ENCODE measurements at regions not wholly inside any gene's neighbourhood (a gene's known extent, or its start where the extent isn't known, plus 50 kb on each side); places are given as distances from the start of the nearest gene placed in this dataset.

- intact Hi-C loops (cut with micrococcal nuclease): no loop called here
Measured at GRCh38 chr13:59103004-59103768, 1060.5 kb downstream of the DIAPH3 start.

- intact Hi-C loops (cut with micrococcal nuclease): no loop called here
Measured at GRCh38 chr13:59111751-59112171, 1052.0 kb downstream of the DIAPH3 start.

- intact Hi-C loops (cut with micrococcal nuclease): no loop called here
Measured at GRCh38 chr13:59112221-59112718, 1051.5 kb downstream of the DIAPH3 start.

- intact Hi-C loops (cut with micrococcal nuclease): no loop called here
Measured at GRCh38 chr13:59119475-59119874, 1044.3 kb downstream of the DIAPH3 start.

- intact Hi-C loops (cut with micrococcal nuclease): no loop called here
Measured at GRCh38 chr13:59120297-59120843, 1043.4 kb downstream of the DIAPH3 start.

- intact Hi-C loops (cut with micrococcal nuclease): no loop called here
Measured at GRCh38 chr13:59121507-59121906, 1042.2 kb downstream of the DIAPH3 start.

- intact Hi-C loops (cut with micrococcal nuclease): no loop called here
Measured at GRCh38 chr13:59126474-59126873, 1037.3 kb downstream of the DIAPH3 start.

- intact Hi-C loops (cut with micrococcal nuclease): no loop called here
Measured at GRCh38 chr13:59133903-59134302, 1029.8 kb downstream of the DIAPH3 start.

- intact Hi-C loops (cut with micrococcal nuclease): no loop called here
Measured at GRCh38 chr13:59144700-59145099, 1019.0 kb downstream of the DIAPH3 start.

- intact Hi-C loops (cut with micrococcal nuclease): no loop called here
Measured at GRCh38 chr13:59145381-59145780, 1018.3 kb downstream of the DIAPH3 start.

- intact Hi-C loops (cut with micrococcal nuclease): no loop called here
Measured at GRCh38 chr13:59157181-59157580, 1006.5 kb downstream of the DIAPH3 start.

GRCh38 chr13:59166174-59166573, 997.6 kb downstream of the DIAPH3 start:
- intact Hi-C loops (cut with micrococcal nuclease): no loop called here

- intact Hi-C loops (cut with micrococcal nuclease): no loop called here
Measured at GRCh38 chr13:59172076-59172475, 991.7 kb downstream of the DIAPH3 start.

GRCh38 chr13:59176775-59177174, 987.0 kb downstream of the DIAPH3 start:
- intact Hi-C loops (cut with micrococcal nuclease): no loop called here

- intact Hi-C loops (cut with micrococcal nuclease): no loop called here
Measured at GRCh38 chr13:59178344-59178743, 985.4 kb downstream of the DIAPH3 start.

GRCh38 chr13:59182241-59182640, 981.5 kb downstream of the DIAPH3 start:
- intact Hi-C loops (cut with micrococcal nuclease): no loop called here

GRCh38 chr13:59197397-59197796, 966.3 kb downstream of the DIAPH3 start:
- intact Hi-C loops (cut with micrococcal nuclease): no loop called here

- intact Hi-C loops (cut with micrococcal nuclease): no loop called here
Measured at GRCh38 chr13:59201841-59202240, 961.9 kb downstream of the DIAPH3 start.

- intact Hi-C loops (cut with micrococcal nuclease): no loop called here
Measured at GRCh38 chr13:59203855-59204254, 959.9 kb downstream of the DIAPH3 start.

GRCh38 chr13:59205501-59205900, 958.2 kb downstream of the DIAPH3 start:
- intact Hi-C loops (cut with micrococcal nuclease): no loop called here

GRCh38 chr13:59208405-59209195, 955.1 kb downstream of the DIAPH3 start:
- intact Hi-C loops (cut with micrococcal nuclease): no loop called here

GRCh38 chr13:59210543-59210942, 953.2 kb downstream of the DIAPH3 start:
- intact Hi-C loops (cut with micrococcal nuclease): no loop called here
